A549 (cell line): ENCODE measurements at regions not wholly inside any gene's neighbourhood (a gene's known extent, or its start where the extent isn't known, plus 50 kb on each side); places are given as distances from the start of the nearest gene placed in this dataset.

Experiments
- EP300 ChIP-seq, 2 experiments: fragments of >200 bp; sonication (Bioruptor Twin); formaldehyde crosslinking; IDR thresholded peaks; 2 replicates in 1 of 2; 3 replicates in 1 of 2; pipeline ENCODE4 v1.6.1; 2016 to 2017
- FOSL2 ChIP-seq, 2 experiments: fragments of 450-650 bp in 1 of 2; fragments of >200 bp in 1 of 2; sonication (Bioruptor Twin) in 1 of 2; formaldehyde crosslinking; IDR thresholded peaks; 2 replicates each; pipeline versions ENCODE4 v1.5.0 to v1.6.1; 2016 to 2020; ENCODE audit warnings: mild to moderate bottlenecking in 1 of 2, moderate library complexity in 1 of 2
- JUN ChIP-seq, 2 experiments: fragments of >200 bp; sonication (Bioruptor Twin); formaldehyde crosslinking; IDR thresholded peaks; 2 replicates in 1 of 2; 3 replicates in 1 of 2; pipeline ENCODE4 v1.6.1; 2016 to 2017
- JUNB ChIP-seq: fragments of >200 bp; sonication (Bioruptor Twin); formaldehyde crosslinking; IDR thresholded peaks from 2 replicates; pipeline ENCODE4 v1.6.1; 2016
- MAZ ChIP-seq: fragments of 150-350 bp; IDR thresholded peaks from 2 replicates; pipeline ENCODE4 v1.6.1; 2014; ENCODE audit warnings: antibody characterized with exemption, low read depth, low read length, borderline replicate concordance
- NPAS2 ChIP-seq: fragments of 250-450 bp; sonication (Bioruptor Pico); IDR thresholded peaks from 2 replicates; pipeline ENCODE4 v1.8.0; 2022; ENCODE audit warnings: mild to moderate bottlenecking, moderate library complexity, borderline replicate concordance
- POLR2A ChIP-seq: IDR thresholded peaks from 2 replicates; pipeline ENCODE4 v1.6.1; 2012; ENCODE audit warnings: mild to moderate bottlenecking, low read length
- RFX5 ChIP-seq: fragments of 450-650 bp; IDR thresholded peaks from 2 replicates; pipeline ENCODE4 v1.7.1; 2014; ENCODE audit warnings: antibody characterized with exemption, mild to moderate bottlenecking, moderate library complexity
- TF ChIP-seq, protein P1 (sequence below): fragments of >200 bp; sonication (Bioruptor Twin); formaldehyde crosslinking; IDR thresholded peaks from 3 replicates; pipeline ENCODE4 v1.5.1; 2016
- TF ChIP-seq, protein P2 (sequence below): IDR thresholded peaks from 2 replicates; pipeline ENCODE4 v1.6.1; 2012
- TF ChIP-seq, protein P3 (sequence below): fragments of >200 bp; sonication (Bioruptor Twin); formaldehyde crosslinking; IDR thresholded peaks from 3 replicates; pipeline ENCODE4 v1.6.1; 2016

DNA sequence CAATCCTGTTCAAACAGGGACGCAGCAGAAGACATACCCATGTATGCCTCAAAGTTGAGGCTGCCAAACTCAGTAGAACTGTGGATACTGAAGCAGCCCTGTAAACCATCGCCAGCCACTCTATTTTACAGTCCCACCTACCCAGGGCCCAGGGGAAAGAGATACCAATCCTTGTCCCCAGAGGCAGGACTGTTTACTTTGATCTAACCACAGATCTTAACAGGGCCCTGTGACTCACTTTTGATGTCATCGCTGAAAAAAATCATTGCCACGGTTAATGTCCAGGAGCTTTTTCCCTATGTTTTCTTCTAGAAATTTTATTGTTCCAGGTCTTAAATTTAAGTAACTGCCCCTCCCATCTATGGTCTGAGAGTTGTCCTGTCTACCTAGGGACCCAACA, 538.4 kb upstream of the NCAM2 start:
- no peak for TF ChIP-seq NPAS2 (CRISPR knock-in tag)
- TF ChIP-seq POLR2A = no peak
- TF ChIP-seq RFX5 = no peak
- TF ChIP-seq, protein P1, sequence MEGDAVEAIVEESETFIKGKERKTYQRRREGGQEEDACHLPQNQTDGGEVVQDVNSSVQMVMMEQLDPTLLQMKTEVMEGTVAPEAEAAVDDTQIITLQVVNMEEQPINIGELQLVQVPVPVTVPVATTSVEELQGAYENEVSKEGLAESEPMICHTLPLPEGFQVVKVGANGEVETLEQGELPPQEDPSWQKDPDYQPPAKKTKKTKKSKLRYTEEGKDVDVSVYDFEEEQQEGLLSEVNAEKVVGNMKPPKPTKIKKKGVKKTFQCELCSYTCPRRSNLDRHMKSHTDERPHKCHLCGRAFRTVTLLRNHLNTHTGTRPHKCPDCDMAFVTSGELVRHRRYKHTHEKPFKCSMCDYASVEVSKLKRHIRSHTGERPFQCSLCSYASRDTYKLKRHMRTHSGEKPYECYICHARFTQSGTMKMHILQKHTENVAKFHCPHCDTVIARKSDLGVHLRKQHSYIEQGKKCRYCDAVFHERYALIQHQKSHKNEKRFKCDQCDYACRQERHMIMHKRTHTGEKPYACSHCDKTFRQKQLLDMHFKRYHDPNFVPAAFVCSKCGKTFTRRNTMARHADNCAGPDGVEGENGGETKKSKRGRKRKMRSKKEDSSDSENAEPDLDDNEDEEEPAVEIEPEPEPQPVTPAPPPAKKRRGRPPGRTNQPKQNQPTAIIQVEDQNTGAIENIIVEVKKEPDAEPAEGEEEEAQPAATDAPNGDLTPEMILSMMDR = no peak
- TF ChIP-seq EP300 (IDR thresholded peaks at IDR 0.05) = no peak
- TF ChIP-seq, protein P2, sequence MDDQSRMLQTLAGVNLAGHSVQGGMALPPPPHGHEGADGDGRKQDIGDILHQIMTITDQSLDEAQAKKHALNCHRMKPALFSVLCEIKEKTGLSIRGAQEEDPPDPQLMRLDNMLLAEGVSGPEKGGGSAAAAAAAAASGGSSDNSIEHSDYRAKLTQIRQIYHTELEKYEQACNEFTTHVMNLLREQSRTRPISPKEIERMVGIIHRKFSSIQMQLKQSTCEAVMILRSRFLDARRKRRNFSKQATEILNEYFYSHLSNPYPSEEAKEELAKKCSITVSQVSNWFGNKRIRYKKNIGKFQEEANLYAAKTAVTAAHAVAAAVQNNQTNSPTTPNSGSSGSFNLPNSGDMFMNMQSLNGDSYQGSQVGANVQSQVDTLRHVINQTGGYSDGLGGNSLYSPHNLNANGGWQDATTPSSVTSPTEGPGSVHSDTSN = no peak
- TF ChIP-seq JUNB = no peak
- TF ChIP-seq MAZ = no peak
- no peak for TF ChIP-seq FOSL2 (IDR thresholded peaks at IDR 0.05)
- TF ChIP-seq FOSL2 (CRISPR knock-in tag; IDR thresholded peaks at IDR 0.05) = no peak
- TF ChIP-seq, protein P3, sequence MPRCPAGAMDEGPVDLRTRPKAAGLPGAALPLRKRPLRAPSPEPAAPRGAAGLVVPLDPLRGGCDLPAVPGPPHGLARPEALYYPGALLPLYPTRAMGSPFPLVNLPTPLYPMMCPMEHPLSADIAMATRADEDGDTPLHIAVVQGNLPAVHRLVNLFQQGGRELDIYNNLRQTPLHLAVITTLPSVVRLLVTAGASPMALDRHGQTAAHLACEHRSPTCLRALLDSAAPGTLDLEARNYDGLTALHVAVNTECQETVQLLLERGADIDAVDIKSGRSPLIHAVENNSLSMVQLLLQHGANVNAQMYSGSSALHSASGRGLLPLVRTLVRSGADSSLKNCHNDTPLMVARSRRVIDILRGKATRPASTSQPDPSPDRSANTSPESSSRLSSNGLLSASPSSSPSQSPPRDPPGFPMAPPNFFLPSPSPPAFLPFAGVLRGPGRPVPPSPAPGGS = no peak
- no peak for TF ChIP-seq JUN (IDR thresholded peaks at IDR 0.05)
